Body of pancreas (tissue), 4 donors: ENCODE measurements at regions not wholly inside any gene's neighbourhood (a gene's known extent, or its start where the extent isn't known, plus 50 kb on each side); places are given as distances from the start of the nearest gene placed in this dataset.

Experiments
- CTCF ChIP-seq, 7 experiments: fragments of 450-650 bp in 4 of 7; fragments of 200-600 bp in 3 of 7; sonication (generic) in 3 of 7; IDR thresholded peaks; one replicate each; pipeline ENCODE4 v1.5.1; 2016 to 2019; ENCODE audit warnings: antibody characterized with exemption in 7 of 7
- POLR2A ChIP-seq, 3 donors: fragments of 450-650 bp; IDR thresholded peaks; one replicate each; pipeline ENCODE4 v1.6.1; 2016; ENCODE audit warnings: antibody characterized with exemption in 3 of 3, mild to moderate bottlenecking in 2 of 3

GRCh38 chr10:111290649-111291048 is 213.8 kb downstream of the ADRA2A start:
- TF ChIP-seq CTCF (IDR thresholded peaks at IDR 0.05) (no peak), POLR2A (IDR thresholded peaks at IDR 0.05) (no peak)
